ENCODE measurements at regions not wholly inside any gene's neighbourhood (a gene's known extent, or its start where the extent isn't known, plus 50 kb on each side); places are given as distances from the start of the nearest gene placed in this dataset.

- peaks cover 5% of the 10 kb centered on the region for H3K4me1 Mint-ChIP-seq
- H3K27me3 ChIP-seq (ENCODE audit: insufficient read depth), result no peaks in the 10 kb centered on the region
- TF ChIP-seq EZH2 (IDR thresholded peaks at IDR 0.05; ENCODE audit: low read depth, unreplicated experiment), result no peak
- TF ChIP-seq ZNF114 (CRISPR knock-in tag; IDR thresholded peaks at IDR 0.05), result no peak
- no peak for TF ChIP-seq POLR2AphosphoS5 (IDR thresholded peaks at IDR 0.05; ENCODE audit: low read depth)
- TF ChIP-seq ETS1 (IDR thresholded peaks at IDR 0.05), result no peak
- no peak for TF ChIP-seq CREB1 (CRISPR knock-in tag; IDR thresholded peaks at IDR 0.05; ENCODE audit: low read depth)
- no peak for TF ChIP-seq REST (IDR thresholded peaks at IDR 0.05; ENCODE audit: unreplicated experiment)
- no peak for TF ChIP-seq NANOG (IDR thresholded peaks at IDR 0.05; ENCODE audit: borderline replicate concordance)
- no peak for TF ChIP-seq JUNB (IDR thresholded peaks at IDR 0.05; ENCODE audit: unreplicated experiment)
- no peak for TF ChIP-seq ZNF331 (CRISPR knock-in tag; IDR thresholded peaks at IDR 0.05; ENCODE audit: low read depth)
- no peak for TF ChIP-seq CTCF (conservative IDR thresholded peaks at IDR 0.05; ENCODE audit: low read depth in 2 of 2)
- TF ChIP-seq ZNF462 (CRISPR knock-in tag; IDR thresholded peaks at IDR 0.05), result no peak
- no peak for TF ChIP-seq STAT1 (IDR thresholded peaks at IDR 0.05; ENCODE audit: unreplicated experiment)
- no peak for TF ChIP-seq EZH2phosphoT487 (IDR thresholded peaks at IDR 0.05; ENCODE audit: unreplicated experiment)
- peaks cover 7% of the 10 kb centered on the region for H3K9me3 Mint-ChIP-seq
- H2AFZ ChIP-seq, result no peak overlapping the region
- no peaks in the 10 kb centered on the region for H4K20me1 ChIP-seq (replicated peaks; ENCODE audit: insufficient read depth)
- H3F3A ChIP-seq (replicated peaks; ENCODE audit: low read depth), result no peaks in the 10 kb centered on the region
- no peaks in the 10 kb centered on the region for H3K79me2 ChIP-seq (replicated peaks; ENCODE audit: insufficient read depth)
- H3K4me3 ChIP-seq, result no peak overlapping the region
- no peak overlapping the region for H3K4me3 Mint-ChIP-seq
- no peak overlapping the region for H3K27ac ChIP-seq (ENCODE audit: low read depth)
- DNase-seq (ENCODE audit: low spot score), result no peak
- H3K36me3 ChIP-seq (ENCODE audit: insufficient read depth), result no peaks in the 10 kb centered on the region
- H3K9me2 ChIP-seq (ENCODE audit: insufficient read depth), result peaks cover 14% of the 10 kb centered on the region
- H3K36me3 Mint-ChIP-seq (ENCODE audit: low read depth), result peaks cover 9% of the 10 kb centered on the region; the same call in 1 of the 3 replicates
- no peak overlapping the region for H3K27ac Mint-ChIP-seq
- peaks cover 2% of the 10 kb centered on the region for H3K27me3 Mint-ChIP-seq (ENCODE audit: insufficient read depth, low read depth, poor library complexity)
- no peaks in the 10 kb centered on the region for H3K4me1 ChIP-seq (ENCODE audit: insufficient read depth)
- no peak for ATAC-seq
- H3K4me2 ChIP-seq, result no peak overlapping the region
Measured at GRCh38 chr5:116872486-116872885, 297.9 kb upstream of the SEMA6A start.

Measured in GM23338 (cell line).